Tibial nerve (tissue), 4 donors: ENCODE measurements at regions not wholly inside any gene's neighbourhood (a gene's known extent, or its start where the extent isn't known, plus 50 kb on each side); places are given as distances from the start of the nearest gene placed in this dataset.

Experiments used
- DNase-seq, 2 donors: peaks; one replicate each; pipeline ENCODE4 v3.0.0-alpha.2; 2019; ENCODE audit warnings: low spot score in 2 of 2
- H3K27ac ChIP-seq, 4 donors: fragments of 200-600 bp; sonication (generic) in 3 of 4; one replicate each; pipeline ENCODE4 v1.5.1; 2017 to 2019; ENCODE audit warnings: mild to moderate bottlenecking in 1 of 4
- H3K27me3 ChIP-seq, 2 donors: fragments of 200-600 bp; sonication (generic) in 1 of 2; one replicate each; pipeline versions ENCODE4 v1.5.1 to v1.6.0; 2017 to 2019
- H3K36me3 ChIP-seq, 3 donors: fragments of 200-600 bp; sonication (generic); one replicate each; pipeline ENCODE4 v1.5.1; 2018 to 2019
- H3K4me1 ChIP-seq, 4 donors: fragments of 200-600 bp; sonication (generic) in 3 of 4; one replicate each; pipeline ENCODE4 v1.5.1; 2017 to 2019
- H3K4me3 ChIP-seq, 4 donors: fragments of 200-600 bp; sonication (generic) in 3 of 4; one replicate each; pipeline ENCODE4 v1.5.1; 2017 to 2019; ENCODE audit warnings: mild to moderate bottlenecking in 1 of 4, moderate library complexity in 1 of 4
- H3K9me3 ChIP-seq, 4 donors: fragments of 200-600 bp; sonication (generic) in 3 of 4; one replicate each; pipeline ENCODE4 v1.5.1; 2017 to 2019
- EP300 ChIP-seq, 2 donors: sonication (generic); formaldehyde crosslinking; IDR thresholded peaks; one replicate each; pipeline ENCODE4 v1.6.1; 2017; ENCODE audit warnings: antibody characterized with exemption in 2 of 2, mild to moderate bottlenecking in 1 of 2
- POLR2A ChIP-seq, 2 donors: fragments of 450-650 bp; IDR thresholded peaks; one replicate each; pipeline ENCODE4 v1.6.1; 2017; ENCODE audit warnings: antibody characterized with exemption in 2 of 2, mild to moderate bottlenecking in 2 of 2, moderate library complexity in 2 of 2
- WGBS, 2 donors: methylation state at CpG; one replicate each; pipeline ENCODE4 v1.1.5; 2018; 5-methylcytosine and 5-hydroxymethylcytosine counted together
- TF ChIP-seq, protein P1 (sequence below), 5 experiments: fragments of 200-600 bp in 3 of 5; fragments of 450-650 bp in 2 of 5; sonication (generic) in 3 of 5; IDR thresholded peaks; one replicate each; pipeline ENCODE4 v1.5.1; 2016 to 2019; ENCODE audit warnings: antibody characterized with exemption in 5 of 5, mild to moderate bottlenecking in 3 of 5, moderate library complexity in 2 of 5

DNA sequence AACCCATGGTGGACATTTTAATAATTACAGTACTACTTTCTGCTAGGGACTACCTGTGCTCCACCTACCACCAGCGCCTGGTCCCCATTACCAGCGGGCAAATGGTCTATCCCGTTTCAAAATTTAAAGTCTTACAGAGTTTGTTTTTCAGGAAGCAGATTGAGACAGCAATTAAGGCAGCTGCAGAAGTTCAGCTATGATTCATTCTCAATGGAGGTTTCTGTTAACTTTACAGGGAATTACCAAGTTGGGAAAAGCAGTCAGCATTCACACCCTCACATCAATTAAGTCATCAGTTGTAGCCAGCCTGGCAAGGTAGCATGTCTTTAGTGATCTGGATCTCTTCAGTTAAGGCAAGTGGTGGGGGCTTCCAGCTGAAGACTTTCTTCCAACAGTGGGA lies 410.6 kb upstream of the DAB2 start:
- Histone ChIP-seq H3K36me3 (no peaks in the 10 kb centered on the region), H3K27me3 (no peaks in the 10 kb centered on the region), H3K9me3 (peaks cover 0 to 21% (median 0%) of the 10 kb centered on the region in 4 donors), H3K4me3 (no peak overlapping the region), H3K4me1 (no peaks in the 10 kb centered on the region), H3K27ac (no peak overlapping the region)
- TF ChIP-seq POLR2A (IDR thresholded peaks at IDR 0.05) (no peak), EP300 (IDR thresholded peaks at IDR 0.05) (no peak)
- TF ChIP-seq, protein P1, sequence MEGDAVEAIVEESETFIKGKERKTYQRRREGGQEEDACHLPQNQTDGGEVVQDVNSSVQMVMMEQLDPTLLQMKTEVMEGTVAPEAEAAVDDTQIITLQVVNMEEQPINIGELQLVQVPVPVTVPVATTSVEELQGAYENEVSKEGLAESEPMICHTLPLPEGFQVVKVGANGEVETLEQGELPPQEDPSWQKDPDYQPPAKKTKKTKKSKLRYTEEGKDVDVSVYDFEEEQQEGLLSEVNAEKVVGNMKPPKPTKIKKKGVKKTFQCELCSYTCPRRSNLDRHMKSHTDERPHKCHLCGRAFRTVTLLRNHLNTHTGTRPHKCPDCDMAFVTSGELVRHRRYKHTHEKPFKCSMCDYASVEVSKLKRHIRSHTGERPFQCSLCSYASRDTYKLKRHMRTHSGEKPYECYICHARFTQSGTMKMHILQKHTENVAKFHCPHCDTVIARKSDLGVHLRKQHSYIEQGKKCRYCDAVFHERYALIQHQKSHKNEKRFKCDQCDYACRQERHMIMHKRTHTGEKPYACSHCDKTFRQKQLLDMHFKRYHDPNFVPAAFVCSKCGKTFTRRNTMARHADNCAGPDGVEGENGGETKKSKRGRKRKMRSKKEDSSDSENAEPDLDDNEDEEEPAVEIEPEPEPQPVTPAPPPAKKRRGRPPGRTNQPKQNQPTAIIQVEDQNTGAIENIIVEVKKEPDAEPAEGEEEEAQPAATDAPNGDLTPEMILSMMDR (IDR thresholded peaks at IDR 0.05) = no peak
- WGBS, 2 donors = 77 to 90% methylated on average over 3 of the region's 3 CpGs
- no peak for DNase-seq

DNA sequence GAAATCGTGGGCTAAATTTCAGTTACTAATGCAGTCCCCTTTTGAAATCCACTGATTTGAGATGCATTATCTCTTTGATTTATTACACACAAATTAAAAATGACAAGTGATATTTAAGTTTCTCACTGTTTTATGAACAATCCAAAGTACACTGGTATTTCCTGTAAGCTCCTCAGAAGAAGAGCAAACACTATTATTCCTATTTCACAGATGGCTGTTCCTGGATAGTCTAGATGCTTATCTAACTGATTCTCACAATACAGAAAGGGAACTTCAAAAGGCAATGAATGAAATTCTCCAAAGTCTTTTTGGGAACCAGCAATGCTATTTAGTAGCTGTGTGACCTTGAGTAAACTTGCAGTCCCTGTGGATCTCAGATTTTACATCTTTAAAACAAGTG lies 404.7 kb upstream of the DAB2 start:
- H3K27ac ChIP-seq = no peak overlapping the region
- no peaks in the 10 kb centered on the region for H3K27me3 ChIP-seq
- no peaks in the 10 kb centered on the region for H3K9me3 ChIP-seq
- no peaks in the 10 kb centered on the region for H3K4me1 ChIP-seq
- TF ChIP-seq, protein P1 (IDR thresholded peaks at IDR 0.05) = no peak
- no peak for TF ChIP-seq POLR2A (IDR thresholded peaks at IDR 0.05)
- DNase-seq = no peak
- no peak overlapping the region for H3K4me3 ChIP-seq
- H3K36me3 ChIP-seq = no peaks in the 10 kb centered on the region
- WGBS, 2 donors = 84 to 88% methylated on average over 1 of the region's 1 CpG

DNA sequence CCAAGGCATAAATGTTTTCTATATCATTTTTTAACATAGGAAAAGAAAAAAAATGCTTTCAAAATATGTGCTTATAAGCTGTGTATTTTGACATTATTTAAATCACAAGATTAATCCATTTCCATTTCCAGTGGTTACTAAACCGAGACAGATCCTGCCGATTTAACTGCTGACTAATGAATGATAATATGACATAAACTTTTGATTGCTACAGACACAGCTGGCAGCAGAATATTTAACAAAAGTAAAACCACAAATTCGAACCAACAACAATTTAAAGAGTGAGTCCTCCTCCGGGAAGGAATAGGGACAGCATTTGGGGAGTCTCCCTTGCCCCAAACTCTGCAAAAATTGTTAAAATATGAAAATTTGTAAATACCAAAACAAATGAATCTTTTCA lies 401.3 kb upstream of the DAB2 start:
- TF ChIP-seq, protein P1 (IDR thresholded peaks at IDR 0.05) = no peak
- TF ChIP-seq POLR2A (IDR thresholded peaks at IDR 0.05) (no peak), EP300 (IDR thresholded peaks at IDR 0.05) (no peak)
- Histone ChIP-seq H3K27ac (no peak overlapping the region), H3K36me3 (no peaks in the 10 kb centered on the region), H3K4me3 (no peak overlapping the region), H3K4me1 (no peaks in the 10 kb centered on the region), H3K27me3 (no peaks in the 10 kb centered on the region), H3K9me3 (no peaks in the 10 kb centered on the region)
- 79 to 87% methylated on average over 4 of the region's 4 CpGs for WGBS, 2 donors
- no peak for DNase-seq

DNA sequence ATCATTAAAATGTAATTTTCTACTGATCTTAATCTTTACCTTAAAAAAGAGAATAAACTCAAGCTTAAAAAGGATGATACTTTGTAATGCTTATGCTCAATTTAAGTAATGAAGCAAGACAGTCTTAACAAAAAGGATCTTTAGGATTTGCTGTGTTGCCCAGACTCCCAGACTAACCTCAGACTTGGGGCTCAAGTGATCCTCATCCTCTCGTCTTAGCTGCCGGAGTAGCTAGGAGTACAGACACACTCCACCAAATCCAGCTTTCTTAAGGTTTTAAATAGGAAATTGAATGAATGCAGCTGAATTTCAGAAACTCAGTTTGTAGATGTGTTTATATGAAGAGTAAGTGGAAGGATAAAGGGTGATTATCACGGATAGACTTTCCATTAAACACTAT lies 400.5 kb upstream of the DAB2 start:
- WGBS, 2 donors = 79 to 81% methylated on average over 3 of the region's 3 CpGs
- Histone ChIP-seq H3K9me3 (no peaks in the 10 kb centered on the region), H3K4me3 (no peak overlapping the region), H3K4me1 (no peaks in the 10 kb centered on the region), H3K36me3 (no peaks in the 10 kb centered on the region), H3K27me3 (no peaks in the 10 kb centered on the region), H3K27ac (no peak overlapping the region)
- TF ChIP-seq, protein P1 (IDR thresholded peaks at IDR 0.05) = no peak
- TF ChIP-seq POLR2A (IDR thresholded peaks at IDR 0.05) (no peak), EP300 (IDR thresholded peaks at IDR 0.05) (no peak)
- no peak for DNase-seq

DNA sequence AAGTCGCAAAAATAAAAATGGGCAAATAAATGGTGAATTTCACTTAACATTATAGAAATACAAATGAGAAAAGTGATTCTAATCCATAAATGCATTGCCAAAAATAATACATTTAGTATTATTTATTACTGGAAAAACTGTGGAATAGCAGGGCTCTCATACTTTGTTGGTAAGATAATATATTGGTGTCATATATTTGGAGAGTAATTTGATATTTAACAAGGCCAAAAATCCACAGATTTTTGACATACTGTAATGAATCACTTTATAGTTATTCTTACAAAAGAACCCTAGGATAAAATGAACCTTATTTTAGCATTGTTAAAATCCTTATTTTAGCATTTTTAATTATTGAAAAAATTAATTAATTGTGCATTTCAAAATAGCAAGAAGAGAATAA lies 397.2 kb upstream of the DAB2 start:
- Histone ChIP-seq H3K4me1 (no peaks in the 10 kb centered on the region), H3K27ac (no peak overlapping the region), H3K9me3 (no peaks in the 10 kb centered on the region), H3K36me3 (no peaks in the 10 kb centered on the region), H3K27me3 (no peaks in the 10 kb centered on the region), H3K4me3 (no peak overlapping the region)
- TF ChIP-seq EP300 (IDR thresholded peaks at IDR 0.05) (no peak), POLR2A (IDR thresholded peaks at IDR 0.05) (no peak)
- TF ChIP-seq, protein P1 (IDR thresholded peaks at IDR 0.05) = no peak
- 93 to 96% methylated on average over 1 of the region's 1 CpG for WGBS, 2 donors
- DNase-seq = no peak
